ENCODE measurements at regions not wholly inside any gene's neighbourhood (a gene's known extent, or its start where the extent isn't known, plus 50 kb on each side); places are given as distances from the start of the nearest gene placed in this dataset.

GRCh38 chr11:95585752-95586077 is 203.9 kb downstream of the FAM76B start:
- no peak for TF ChIP-seq CTCF (IDR thresholded peaks at IDR 0.05)
- TF ChIP-seq TEAD4 (CRISPR knock-in tag; IDR thresholded peaks at IDR 0.05) = no peak
- TF ChIP-seq JUN (CRISPR knock-in tag; IDR thresholded peaks at IDR 0.05) = no peak
- TF ChIP-seq STAT6 (CRISPR knock-in tag; conservative IDR thresholded peaks at IDR 0.05; ENCODE audit: low read depth) = no peak

Data from WTC11 (cell line).